A549 (cell line): ENCODE measurements at regions not wholly inside any gene's neighbourhood (a gene's known extent, or its start where the extent isn't known, plus 50 kb on each side); places are given as distances from the start of the nearest gene placed in this dataset.

ENCODE experiments used
- CBX2 ChIP-seq: fragments of 200-600 bp; sonication (generic); IDR thresholded peaks from 2 replicates; pipeline ENCODE4 v1.6.1; 2016; ENCODE audit warnings: low read depth, mild to moderate bottlenecking, borderline replicate concordance
- CBX8 ChIP-seq: fragments of 200-600 bp; sonication (generic); IDR thresholded peaks from 2 replicates; pipeline ENCODE4 v1.6.1; 2016
- CEBPB ChIP-seq, 2 experiments: fragments of >200 bp in 1 of 2; sonication (Bioruptor Twin) in 1 of 2; formaldehyde crosslinking in 1 of 2; IDR thresholded peaks; 2 replicates each; pipeline ENCODE4 v1.6.1; 2012 to 2016
- EHF ChIP-seq: fragments of 250-450 bp; sonication (Bioruptor Pico); IDR thresholded peaks from 2 replicates; pipeline ENCODE4 v1.5.0; 2020; ENCODE audit warnings: mild to moderate bottlenecking
- EHMT2 ChIP-seq: fragments of 200-600 bp; sonication (generic); IDR thresholded peaks from 2 replicates; pipeline ENCODE4 v1.6.1; 2016; ENCODE audit warnings: antibody characterized with exemption, low read depth, mild to moderate bottlenecking, moderate library complexity
- EP300 ChIP-seq, 2 experiments: fragments of >200 bp; sonication (Bioruptor Twin); formaldehyde crosslinking; IDR thresholded peaks; 2 replicates in 1 of 2; 3 replicates in 1 of 2; pipeline ENCODE4 v1.6.1; 2016 to 2017
- ESRRA ChIP-seq: fragments of 150-350 bp; IDR thresholded peaks from 2 replicates; pipeline ENCODE4 v1.6.1; 2014; ENCODE audit warnings: mild to moderate bottlenecking, low read length, borderline replicate concordance
- FOXS1 ChIP-seq: fragments of 250-450 bp; sonication (Bioruptor Pico); IDR thresholded peaks from 2 replicates; pipeline ENCODE4 v1.5.0; 2020; ENCODE audit warnings: mild to moderate bottlenecking, moderate library complexity
- GATA3 ChIP-seq: IDR thresholded peaks from 2 replicates; pipeline ENCODE4 v1.6.1; 2012; ENCODE audit warnings: borderline replicate concordance
- HOXB13 ChIP-seq: fragments of 250-450 bp; sonication (Bioruptor Pico); IDR thresholded peaks from 2 replicates; pipeline ENCODE4 v1.5.0; 2020; ENCODE audit warnings: low read depth, mild to moderate bottlenecking, moderate library complexity
- HOXB5 ChIP-seq: fragments of 250-450 bp; sonication (Bioruptor Pico); IDR thresholded peaks from 2 replicates; pipeline ENCODE4 v1.5.0; 2020; ENCODE audit warnings: mild to moderate bottlenecking, moderate library complexity
- JUNB ChIP-seq: fragments of >200 bp; sonication (Bioruptor Twin); formaldehyde crosslinking; IDR thresholded peaks from 2 replicates; pipeline ENCODE4 v1.6.1; 2016
- KDM5A ChIP-seq: fragments of 200-600 bp; sonication (generic); IDR thresholded peaks from 2 replicates; pipeline ENCODE4 v1.6.1; 2016; ENCODE audit warnings: antibody characterized with exemption, mild to moderate bottlenecking
- MAFK ChIP-seq: fragments of 450-650 bp; IDR thresholded peaks from 2 replicates; pipeline ENCODE4 v1.6.1; 2014; ENCODE audit not compliant: partially characterized antibody
- MAX ChIP-seq: IDR thresholded peaks from 2 replicates; pipeline ENCODE4 v1.6.1; 2012
- MYC ChIP-seq: IDR thresholded peaks from 2 replicates; pipeline ENCODE4 v1.6.1; 2012; ENCODE audit warnings: mild to moderate bottlenecking, inconsistent platforms, low read length, improper control_type of control experiment, borderline replicate concordance
- NR3C1 ChIP-seq: fragments of >200 bp; sonication (Bioruptor Twin); formaldehyde crosslinking; IDR thresholded peaks from 3 replicates; pipeline ENCODE4 v1.6.1; 2017
- PHF8 ChIP-seq: fragments of 200-600 bp; sonication (generic); IDR thresholded peaks from 2 replicates; pipeline ENCODE4 v1.6.1; 2016; ENCODE audit warnings: low read depth, mild to moderate bottlenecking, antibody characterized with exemption, moderate library complexity, borderline replicate concordance
- POLR2A ChIP-seq: IDR thresholded peaks from 2 replicates; pipeline ENCODE4 v1.6.1; 2012; ENCODE audit warnings: mild to moderate bottlenecking, low read length
- RAD21 ChIP-seq, 2 experiments: fragments of >200 bp in 1 of 2; sonication (Bioruptor Twin) in 1 of 2; formaldehyde crosslinking in 1 of 2; IDR thresholded peaks in 1 of 2; conservative IDR thresholded peaks in 1 of 2; 2 replicates in 1 of 2; 3 replicates in 1 of 2; pipeline ENCODE4 v1.6.1; 2012 to 2018; ENCODE audit warnings: inconsistent platforms in 1 of 2
- RCOR1 ChIP-seq: fragments of 150-350 bp; IDR thresholded peaks from 2 replicates; pipeline ENCODE4 v1.6.1; 2014; ENCODE audit warnings: antibody characterized with exemption, low read length, low read depth
- REST ChIP-seq: fragments of 200-600 bp; sonication (generic); IDR thresholded peaks from 2 replicates; pipeline ENCODE4 v1.6.1; 2016; ENCODE audit warnings: antibody characterized with exemption, mild to moderate bottlenecking, moderate library complexity
- SREBF2 ChIP-seq: fragments of 450-650 bp; IDR thresholded peaks from 2 replicates; pipeline ENCODE4 v1.6.1; 2014; ENCODE audit warnings: mild to moderate bottlenecking, moderate library complexity
- TP53 ChIP-seq: fragments of 250-450 bp; sonication (Bioruptor Pico); IDR thresholded peaks from 2 replicates; pipeline ENCODE4 v1.5.0; 2021; ENCODE audit warnings: mild to moderate bottlenecking, moderate library complexity
- ZNF302 ChIP-seq: fragments of 250-450 bp; sonication (Bioruptor Pico); IDR thresholded peaks from 2 replicates; pipeline ENCODE4 v1.9.0; 2021; ENCODE audit warnings: inconsistent platforms, mild to moderate bottlenecking, moderate library complexity
- TF ChIP-seq, protein P1 (sequence below): fragments of >200 bp; sonication (Bioruptor Twin); formaldehyde crosslinking; IDR thresholded peaks from 3 replicates; pipeline ENCODE4 v1.6.1; 2016
- TF ChIP-seq, protein P2 (sequence below): fragments of 150-350 bp; IDR thresholded peaks from 2 replicates; pipeline ENCODE4 v1.6.1; 2014; ENCODE audit warnings: low read depth, mild to moderate bottlenecking, low read length
- TF ChIP-seq, protein P3 (sequence below): fragments of 250-450 bp; sonication (Bioruptor Pico); IDR thresholded peaks from 2 replicates; pipeline ENCODE4 v1.5.0; 2021; ENCODE audit warnings: mild to moderate bottlenecking, moderate library complexity, borderline replicate concordance
- TF ChIP-seq, protein P4 (sequence below): IDR thresholded peaks from 2 replicates; pipeline ENCODE4 v1.6.1; 2012; ENCODE audit warnings: low read depth, borderline replicate concordance

- TF ChIP-seq KDM5A (no peak), MAFK (no peak), NR3C1 (no peak), FOXS1 (no peak), JUNB (peak; percentile 33; the same call in 1 of the 2 replicates), HOXB5 (CRISPR knock-in tag) (no peak), CBX2 (no peak), RCOR1 (no peak), POLR2A (no peak), EP300 (IDR thresholded peaks at IDR 0.05) (peak; percentile 53 to 55; a peak in 2 of 5 replicates), CEBPB (IDR thresholded peaks at IDR 0.05) (peak in 1 of 2 experiments; percentile 8; a peak in 1 of 4 replicates), TP53 (CRISPR knock-in tag) (no peak), ZNF302 (CRISPR knock-in tag) (no peak), RAD21 (conservative IDR thresholded peaks at IDR 0.05 in 1 of 2, IDR thresholded peaks at IDR 0.05 in 1 of 2) (peak; percentile 33 to 45; a peak in 2 of 5 replicates), SREBF2 (no peak), REST (no peak), EHMT2 (no peak), MYC (no peak), GATA3 (peak; percentile 69; the same call in 1 of the 2 replicates), EHF (no peak), PHF8 (no peak), MAX (peak; percentile 39; the same call in 1 of the 2 replicates), HOXB13 (CRISPR knock-in tag) (no peak), CBX8 (no peak), ESRRA (no peak)
- TF ChIP-seq, protein P1, sequence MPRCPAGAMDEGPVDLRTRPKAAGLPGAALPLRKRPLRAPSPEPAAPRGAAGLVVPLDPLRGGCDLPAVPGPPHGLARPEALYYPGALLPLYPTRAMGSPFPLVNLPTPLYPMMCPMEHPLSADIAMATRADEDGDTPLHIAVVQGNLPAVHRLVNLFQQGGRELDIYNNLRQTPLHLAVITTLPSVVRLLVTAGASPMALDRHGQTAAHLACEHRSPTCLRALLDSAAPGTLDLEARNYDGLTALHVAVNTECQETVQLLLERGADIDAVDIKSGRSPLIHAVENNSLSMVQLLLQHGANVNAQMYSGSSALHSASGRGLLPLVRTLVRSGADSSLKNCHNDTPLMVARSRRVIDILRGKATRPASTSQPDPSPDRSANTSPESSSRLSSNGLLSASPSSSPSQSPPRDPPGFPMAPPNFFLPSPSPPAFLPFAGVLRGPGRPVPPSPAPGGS, result no peak
- TF ChIP-seq, protein P2, sequence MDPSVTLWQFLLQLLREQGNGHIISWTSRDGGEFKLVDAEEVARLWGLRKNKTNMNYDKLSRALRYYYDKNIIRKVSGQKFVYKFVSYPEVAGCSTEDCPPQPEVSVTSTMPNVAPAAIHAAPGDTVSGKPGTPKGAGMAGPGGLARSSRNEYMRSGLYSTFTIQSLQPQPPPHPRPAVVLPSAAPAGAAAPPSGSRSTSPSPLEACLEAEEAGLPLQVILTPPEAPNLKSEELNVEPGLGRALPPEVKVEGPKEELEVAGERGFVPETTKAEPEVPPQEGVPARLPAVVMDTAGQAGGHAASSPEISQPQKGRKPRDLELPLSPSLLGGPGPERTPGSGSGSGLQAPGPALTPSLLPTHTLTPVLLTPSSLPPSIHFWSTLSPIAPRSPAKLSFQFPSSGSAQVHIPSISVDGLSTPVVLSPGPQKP, result no peak
- TF ChIP-seq, protein P3, sequence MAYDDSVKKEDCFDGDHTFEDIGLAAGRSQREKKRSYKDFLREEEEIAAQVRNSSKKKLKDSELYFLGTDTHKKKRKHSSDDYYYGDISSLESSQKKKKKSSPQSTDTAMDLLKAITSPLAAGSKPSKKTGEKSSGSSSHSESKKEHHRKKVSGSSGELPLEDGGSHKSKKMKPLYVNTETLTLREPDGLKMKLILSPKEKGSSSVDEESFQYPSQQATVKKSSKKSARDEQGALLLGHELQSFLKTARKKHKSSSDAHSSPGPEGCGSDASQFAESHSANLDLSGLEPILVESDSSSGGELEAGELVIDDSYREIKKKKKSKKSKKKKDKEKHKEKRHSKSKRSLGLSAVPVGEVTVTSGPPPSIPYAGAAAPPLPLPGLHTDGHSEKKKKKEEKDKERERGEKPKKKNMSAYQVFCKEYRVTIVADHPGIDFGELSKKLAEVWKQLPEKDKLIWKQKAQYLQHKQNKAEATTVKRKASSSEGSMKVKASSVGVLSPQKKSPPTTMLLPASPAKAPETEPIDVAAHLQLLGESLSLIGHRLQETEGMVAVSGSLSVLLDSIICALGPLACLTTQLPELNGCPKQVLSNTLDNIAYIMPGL (CRISPR knock-in tag), result no peak
- TF ChIP-seq, protein P4, sequence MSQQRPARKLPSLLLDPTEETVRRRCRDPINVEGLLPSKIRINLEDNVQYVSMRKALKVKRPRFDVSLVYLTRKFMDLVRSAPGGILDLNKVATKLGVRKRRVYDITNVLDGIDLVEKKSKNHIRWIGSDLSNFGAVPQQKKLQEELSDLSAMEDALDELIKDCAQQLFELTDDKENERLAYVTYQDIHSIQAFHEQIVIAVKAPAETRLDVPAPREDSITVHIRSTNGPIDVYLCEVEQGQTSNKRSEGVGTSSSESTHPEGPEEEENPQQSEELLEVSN, result no peak
These were observed 293.4 kb upstream of the ACTBL2 start (continued) for GRCh38 chr5:57776035-57776434.
